Body of pancreas (tissue), 4 donors: ENCODE measurements at regions not wholly inside any gene's neighbourhood (a gene's known extent, or its start where the extent isn't known, plus 50 kb on each side); places are given as distances from the start of the nearest gene placed in this dataset.

Experiments
- POLR2A ChIP-seq, 3 donors: fragments of 450-650 bp; IDR thresholded peaks; one replicate each; pipeline ENCODE4 v1.6.1; 2016; ENCODE audit warnings: antibody characterized with exemption in 3 of 3, mild to moderate bottlenecking in 2 of 3
- TF ChIP-seq, protein P1 (sequence below), 7 experiments: fragments of 450-650 bp in 4 of 7; fragments of 200-600 bp in 3 of 7; sonication (generic) in 3 of 7; IDR thresholded peaks; one replicate each; pipeline ENCODE4 v1.5.1; 2016 to 2019; ENCODE audit warnings: antibody characterized with exemption in 7 of 7

GRCh38 chr21:15208786-15209185 is 144.0 kb upstream of the NRIP1 start:
- TF ChIP-seq, protein P1, sequence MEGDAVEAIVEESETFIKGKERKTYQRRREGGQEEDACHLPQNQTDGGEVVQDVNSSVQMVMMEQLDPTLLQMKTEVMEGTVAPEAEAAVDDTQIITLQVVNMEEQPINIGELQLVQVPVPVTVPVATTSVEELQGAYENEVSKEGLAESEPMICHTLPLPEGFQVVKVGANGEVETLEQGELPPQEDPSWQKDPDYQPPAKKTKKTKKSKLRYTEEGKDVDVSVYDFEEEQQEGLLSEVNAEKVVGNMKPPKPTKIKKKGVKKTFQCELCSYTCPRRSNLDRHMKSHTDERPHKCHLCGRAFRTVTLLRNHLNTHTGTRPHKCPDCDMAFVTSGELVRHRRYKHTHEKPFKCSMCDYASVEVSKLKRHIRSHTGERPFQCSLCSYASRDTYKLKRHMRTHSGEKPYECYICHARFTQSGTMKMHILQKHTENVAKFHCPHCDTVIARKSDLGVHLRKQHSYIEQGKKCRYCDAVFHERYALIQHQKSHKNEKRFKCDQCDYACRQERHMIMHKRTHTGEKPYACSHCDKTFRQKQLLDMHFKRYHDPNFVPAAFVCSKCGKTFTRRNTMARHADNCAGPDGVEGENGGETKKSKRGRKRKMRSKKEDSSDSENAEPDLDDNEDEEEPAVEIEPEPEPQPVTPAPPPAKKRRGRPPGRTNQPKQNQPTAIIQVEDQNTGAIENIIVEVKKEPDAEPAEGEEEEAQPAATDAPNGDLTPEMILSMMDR (IDR thresholded peaks at IDR 0.05), result no peak
- TF ChIP-seq POLR2A (IDR thresholded peaks at IDR 0.05), result no peak
